ENCODE measurements at regions not wholly inside any gene's neighbourhood (a gene's known extent, or its start where the extent isn't known, plus 50 kb on each side); places are given as distances from the start of the nearest gene placed in this dataset.

GRCh38 chr9:129397335-129397734, 219.3 kb upstream of the IER5L start:
- DNase-seq = no peak

GRCh38 chr9:129396365-129396708, 218.3 kb upstream of the IER5L start:
- no peak for DNase-seq

DNA sequence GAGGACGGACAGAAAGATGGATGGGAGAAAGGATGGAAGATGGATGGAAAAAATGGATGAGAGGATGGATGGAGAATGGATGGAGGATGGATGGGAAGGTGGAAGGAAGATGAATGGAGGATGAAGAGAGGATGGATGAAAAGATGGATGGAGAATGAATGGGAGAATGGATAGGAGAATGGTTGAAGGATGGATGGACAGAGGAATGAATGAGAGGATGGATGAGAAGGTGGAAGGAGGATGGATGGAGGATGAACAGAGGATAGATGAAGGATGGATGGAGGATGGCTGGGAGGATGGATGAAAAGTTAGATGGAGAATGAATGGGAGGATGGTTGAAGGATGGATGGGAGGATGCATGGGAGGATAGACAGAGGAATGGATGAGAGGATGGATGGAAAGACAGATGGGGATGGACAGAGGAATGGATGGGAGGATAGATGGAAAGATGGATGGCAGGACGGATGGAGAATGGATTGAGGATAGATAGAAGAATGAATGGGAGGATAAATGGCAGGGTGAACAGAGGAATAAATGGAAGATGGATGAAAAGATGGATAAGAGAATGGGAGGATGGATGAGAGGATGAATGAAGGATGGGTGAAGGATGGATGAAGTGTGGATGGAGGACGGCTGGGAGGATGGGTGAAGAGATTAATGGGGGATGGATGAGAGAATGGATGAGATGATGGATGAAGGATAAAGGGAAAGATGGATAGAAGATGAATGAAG, 217.7 kb upstream of the IER5L start:
- no peak for DNase-seq

GRCh38 chr9:129394886-129395279, 216.8 kb upstream of the IER5L start:
- DNase-seq = no peak

DNA sequence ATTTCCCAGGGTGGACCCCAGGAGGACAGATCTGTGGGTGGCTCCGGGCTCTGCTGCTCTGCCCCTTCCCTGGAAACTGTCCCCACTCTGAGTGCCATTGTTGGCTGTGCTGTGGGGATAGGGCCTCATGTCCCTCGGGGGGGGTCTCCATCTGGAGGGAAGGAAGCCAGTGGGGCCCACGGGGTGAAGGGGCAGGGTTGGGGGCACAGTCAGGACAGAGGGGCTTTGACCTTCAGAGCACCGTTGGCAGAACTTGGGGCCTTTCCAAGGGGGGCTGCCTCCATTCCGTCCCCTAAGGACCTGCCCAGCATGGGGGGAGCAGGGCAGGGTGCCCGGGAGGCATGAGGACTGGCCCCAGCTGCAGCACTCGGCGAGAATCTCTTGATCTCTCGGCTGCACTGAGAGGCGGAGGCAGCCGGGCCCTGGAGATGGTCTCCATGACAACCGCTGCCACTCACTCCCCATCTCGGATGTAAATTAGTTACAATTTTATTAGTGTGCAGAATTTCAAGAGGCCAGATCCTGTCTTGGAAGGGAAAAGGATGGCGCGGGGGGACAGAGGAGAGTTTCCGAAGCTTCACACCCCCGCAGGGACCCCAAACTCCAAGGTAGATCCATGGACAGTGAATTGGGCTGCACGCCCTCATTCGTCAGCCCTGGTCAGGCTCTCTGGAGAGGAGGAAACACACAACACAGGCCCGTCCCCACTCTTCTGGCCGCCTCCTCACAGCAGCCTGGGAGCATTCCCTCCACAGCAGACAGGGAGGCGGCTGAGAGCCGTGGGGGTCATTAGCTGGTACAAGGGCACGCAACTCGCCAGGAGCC, 216.2 kb upstream of the IER5L start:
- no peak for DNase-seq

GRCh38 chr9:129393064-129393463, 215.0 kb upstream of the IER5L start:
- no peak for DNase-seq

GRCh38 chr9:129392093-129392541, 214.1 kb upstream of the IER5L start:
- no peak for DNase-seq

DNA sequence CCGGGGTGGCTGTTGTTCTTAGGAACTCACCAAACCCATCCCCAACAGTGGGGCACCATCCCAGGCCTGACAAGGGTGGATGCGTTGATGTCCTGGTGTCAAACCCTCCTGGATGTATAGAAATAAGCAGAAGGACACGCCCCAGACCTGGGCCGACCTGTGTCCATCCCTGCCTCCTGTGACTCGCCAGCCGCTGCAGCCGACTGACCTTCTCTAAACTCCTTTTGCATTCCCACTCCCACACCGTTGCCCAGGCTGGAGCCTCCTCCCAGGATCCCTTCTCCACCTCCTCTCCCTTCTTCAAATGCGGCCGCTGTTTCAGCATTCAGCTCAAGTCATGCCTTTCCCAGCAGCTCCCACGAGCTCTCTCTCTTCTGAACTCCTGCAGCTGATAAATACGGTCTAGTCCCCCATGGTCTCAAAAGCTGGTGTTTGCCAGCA, 213.2 kb upstream of the IER5L start:
- DNase-seq = no peak

- DNase-seq = no peak
These were observed 212.5 kb upstream of the IER5L start for GRCh38 chr9:129390541-129390940.

DNA sequence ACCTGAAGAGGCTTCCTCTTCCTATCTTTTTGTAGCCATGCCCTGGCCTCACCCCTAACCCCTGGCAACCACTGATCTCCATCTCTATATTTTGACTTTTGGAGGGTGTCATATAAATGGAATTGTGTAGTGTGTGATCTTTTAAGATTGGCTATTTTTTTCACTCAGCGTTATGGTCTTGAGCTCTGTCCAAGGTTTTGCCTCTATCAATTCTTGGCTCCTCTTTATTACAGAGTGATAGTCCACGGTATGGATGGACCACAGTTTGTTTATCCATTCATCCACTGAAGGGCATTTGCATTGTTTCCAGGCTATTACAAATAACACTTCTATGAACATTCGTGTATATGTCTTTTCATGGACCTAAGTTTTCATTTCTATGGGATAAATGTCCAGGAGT, 209.8 kb upstream of the IER5L start:
- no peak for DNase-seq

GRCh38 chr9:129386812-129387177, 208.7 kb upstream of the IER5L start:
- DNase-seq = no peak

- DNase-seq = no peak
These were observed 207.3 kb upstream of the IER5L start for GRCh38 chr9:129385211-129385934.

DNA sequence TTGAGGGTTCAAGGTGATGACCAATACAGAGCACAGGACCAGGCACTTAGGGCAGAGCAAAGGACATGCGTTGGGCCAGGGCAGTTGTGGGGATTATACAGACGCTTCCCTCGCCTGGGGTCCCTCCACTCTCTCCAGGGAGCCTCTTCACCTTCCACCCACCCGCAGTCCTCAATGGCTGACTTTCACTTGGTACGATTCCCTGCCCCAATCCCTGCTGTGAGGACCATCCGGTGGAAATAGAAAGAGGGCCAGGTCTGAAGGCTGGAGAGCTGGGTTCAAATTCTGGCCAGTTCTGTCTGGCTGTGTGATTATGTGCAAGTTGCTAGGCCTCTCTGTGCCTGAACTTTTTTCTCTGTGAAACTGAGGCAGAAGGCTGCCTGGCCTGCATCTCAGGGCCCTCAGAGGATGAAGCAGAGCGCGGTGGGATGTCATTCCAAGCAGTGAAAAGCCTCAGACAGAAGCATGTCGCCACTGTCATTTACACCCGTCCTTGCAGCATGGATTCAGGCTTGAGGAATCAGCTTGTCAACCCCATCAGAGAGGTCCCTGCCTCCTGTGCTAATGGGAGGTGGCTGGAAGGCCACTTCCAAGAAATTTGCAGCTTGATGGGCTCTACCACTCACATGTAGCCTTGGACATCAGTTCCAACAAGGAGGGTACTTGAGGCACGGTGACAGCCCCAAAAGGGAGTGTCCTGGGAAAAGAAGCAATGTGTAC, 206.6 kb upstream of the IER5L start:
- no peak for DNase-seq

- DNase-seq = peak; percentile 23 to 33
These were observed 205.8 kb upstream of the IER5L start for GRCh38 chr9:129383561-129384490.

DNA sequence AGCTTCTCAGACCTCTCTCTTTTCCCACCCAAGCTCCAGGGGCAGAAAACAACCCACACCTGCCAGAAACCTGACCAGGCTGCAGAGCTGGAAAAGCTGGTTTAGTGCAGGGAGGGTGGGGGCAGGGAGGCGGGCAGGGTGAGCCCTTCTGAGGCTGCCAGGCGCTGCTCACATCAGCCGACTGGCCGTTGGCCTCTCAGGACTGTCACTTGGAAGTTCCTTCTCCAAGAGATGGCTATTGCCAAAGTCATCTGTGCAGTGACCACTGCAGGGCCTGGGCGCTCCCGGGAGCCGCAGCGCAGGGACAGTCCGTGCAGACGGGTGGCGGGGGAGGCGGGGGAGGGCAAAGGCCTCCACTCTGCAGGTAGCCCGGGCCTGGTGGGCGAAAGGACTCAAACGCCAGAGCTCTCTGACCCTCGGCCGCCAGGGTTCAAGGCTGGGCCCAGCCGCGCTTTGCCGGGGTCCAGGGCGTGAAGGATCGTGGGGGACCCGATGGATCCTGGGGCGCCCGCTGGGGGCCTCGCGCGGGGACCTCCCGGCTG, 205.0 kb upstream of the IER5L start:
- no peak for DNase-seq

GRCh38 chr9:129382281-129383018, 204.4 kb upstream of the IER5L start:
- DNase-seq = no peak

GRCh38 chr9:129381481-129381957, 203.5 kb upstream of the IER5L start:
- DNase-seq = no peak

GRCh38 chr9:129380961-129381401, 202.9 kb upstream of the IER5L start:
- DNase-seq = no peak

GRCh38 chr9:129379886-129380285, 201.8 kb upstream of the IER5L start:
- DNase-seq = no peak

GRCh38 chr9:129379181-129379836, 201.2 kb upstream of the IER5L start:
- no peak for DNase-seq

Measured in hippocampal formation (tissue), 2 donors.